GM12878 (cell line): ENCODE measurements at regions not wholly inside any gene's neighbourhood (a gene's known extent, or its start where the extent isn't known, plus 50 kb on each side); places are given as distances from the start of the nearest gene placed in this dataset.

Experiments used
- ATAC-seq: fragments of 200-7000 bp; cut with Tn5 transposase; 3 replicates; pipeline ENCODE4 v1.9.1; 2020; ENCODE audit warnings: mild to moderate bottlenecking, moderate library complexity
- BruUV-seq: library from RNA; stranded (reverse); fragments of 400-500 nt; replicated peaks from 2 replicates; lab custom pipeline; 2021; lab: Mats Ljungman, UMichigan
- CTCF ChIA-PET: fragments of 300-600 bp; sonication (Branson Sonifier 250); formaldehyde crosslinking; extraction: SDS; loops from one replicate; lab custom pipeline; 2021; ENCODE audit warnings: inconsistent platforms; lab: Yijun Ruan, JAX
- POLR2A ChIA-PET: fragments of 350-600 bp; formaldehyde crosslinking; extraction: SDS; loops from one replicate; lab custom pipeline; 2021; ENCODE audit warnings: inconsistent platforms; lab: Charles Lee
- RAD21 ChIA-PET: fragments of 300-600 bp; sonication (Branson Sonifier 250); formaldehyde crosslinking; loops from one replicate; lab custom pipeline; 2023; ENCODE audit warnings: antibody characterized with exemption; ENCODE audit not compliant: unreplicated experiment; lab: Charles Lee
- SMC1A ChIA-PET: fragments of 300-600 bp; sonication (Branson Sonifier 250); formaldehyde crosslinking; loops from one replicate; lab custom pipeline; 2023; ENCODE audit not compliant: unreplicated experiment, uncharacterized antibody; lab: Charles Lee
- DNase-seq: peaks from one replicate; pipeline ENCODE4 v3.0.0-alpha.2; 2011; ENCODE audit warnings: low read depth, low spot score
- FAIRE-seq: peaks from 3 replicates; lab custom pipeline; 2011; peaks lifted over from hg19 to GRCh38; lab: Jason Lieb, UNC
- H2AFZ ChIP-seq: 2 replicates; pipeline ENCODE4 v1.6.0; 2011; ENCODE audit warnings: low read depth, low read length, control low read depth; ENCODE audit not compliant: control insufficient read depth
- H3K27ac ChIP-seq: 2 replicates; pipeline ENCODE4 v1.5.1; 2011; ENCODE audit warnings: control low read depth; ENCODE audit not compliant: control insufficient read depth, insufficient read depth
- H3K27me3 ChIP-seq, 2 experiments: replicated peaks in 1 of 2; 2 replicates each; pipeline versions ENCODE4 v1.6.0 to v1.6.1; 2011; ENCODE audit warnings: low read length in 1 of 2; ENCODE audit not compliant: control insufficient read depth in 2 of 2, insufficient read depth in 2 of 2
- H3K36me3 ChIP-seq, 2 experiments: 2 replicates each; pipeline ENCODE4 v1.5.1; 2011; ENCODE audit warnings: low read length in 1 of 2; ENCODE audit not compliant: control insufficient read depth in 2 of 2, insufficient read depth in 2 of 2
- H3K4me1 ChIP-seq: 2 replicates; pipeline ENCODE4 v1.6.1; 2011; ENCODE audit warnings: mild to moderate bottlenecking, low read length, moderate library complexity, mixed read lengths; ENCODE audit not compliant: control insufficient read depth, insufficient read depth
- H3K4me2 ChIP-seq: 2 replicates; pipeline ENCODE4 v1.6.0; 2011; ENCODE audit warnings: control low read depth; ENCODE audit not compliant: control insufficient read depth, insufficient read depth
- H3K4me3 ChIP-seq: fragments of 200-600 bp; sonication (generic); 2 replicates; pipeline ENCODE4 v1.5.1; 2016
- H3K79me2 ChIP-seq: 2 replicates; pipeline ENCODE4 v1.6.0; 2011; ENCODE audit warnings: low read length; ENCODE audit not compliant: control insufficient read depth, insufficient read depth
- H3K9ac ChIP-seq: 2 replicates; pipeline ENCODE4 v1.8.0; 2011; ENCODE audit warnings: low read length, control low read depth, mixed read lengths; ENCODE audit not compliant: control insufficient read depth, insufficient read depth
- H3K9me3 ChIP-seq: replicated peaks from 3 replicates; pipeline ENCODE4 v1.5.1; 2011; ENCODE audit warnings: mild to moderate bottlenecking, low read length; ENCODE audit not compliant: control insufficient read depth, insufficient read depth
- H4K20me1 ChIP-seq: 2 replicates; pipeline ENCODE4 v1.6.0; 2011; ENCODE audit not compliant: control insufficient read depth, insufficient read depth
- BHLHE40 ChIP-seq, 2 experiments: fragments of 450-650 bp in 1 of 2; IDR thresholded peaks; 2 replicates each; pipeline ENCODE4 v1.6.1; 2011 to 2017; ENCODE audit warnings: low read depth in 2 of 2, borderline replicate concordance in 1 of 2, improper control_type of control experiment in 1 of 2, low read length in 1 of 2, mild to moderate bottlenecking in 1 of 2
- E2F8 ChIP-seq: fragments of 450-650 bp; IDR thresholded peaks from 2 replicates; pipeline ENCODE4 v1.6.1; 2018; ENCODE audit warnings: mild to moderate bottlenecking, low read depth, moderate library complexity; ENCODE audit not compliant: partially characterized antibody
- FOXK2 ChIP-seq: fragments of 450-650 bp; IDR thresholded peaks from 2 replicates; pipeline ENCODE4 v1.6.1; 2017; ENCODE audit warnings: mild to moderate bottlenecking, moderate library complexity
- IKZF1 ChIP-seq: fragments of 450-650 bp; conservative IDR thresholded peaks from 2 replicates; pipeline ENCODE4 v1.6.1; 2017; ENCODE audit warnings: antibody characterized with exemption, mild to moderate bottlenecking
- IKZF2 ChIP-seq, 2 experiments: fragments of 450-650 bp; IDR thresholded peaks; 2 replicates each; pipeline ENCODE4 v1.6.1; 2017; ENCODE audit warnings: mild to moderate bottlenecking in 2 of 2, moderate library complexity in 2 of 2
- IRF4 ChIP-seq: IDR thresholded peaks from 2 replicates; pipeline ENCODE4 v1.6.1; 2011; ENCODE audit warnings: low read depth, low read length
- NRF1 ChIP-seq: conservative IDR thresholded peaks from 2 replicates; pipeline ENCODE4 v1.6.1; 2011; ENCODE audit warnings: mild to moderate bottlenecking, low read depth, low read length, improper control_type of control experiment
- SIX5 ChIP-seq: IDR thresholded peaks from 2 replicates; pipeline ENCODE4 v1.6.1; 2011; ENCODE audit warnings: mild to moderate bottlenecking, low read depth, low read length, moderate library complexity; ENCODE audit not compliant: severe bottlenecking
- TCF12 ChIP-seq: IDR thresholded peaks from 2 replicates; pipeline ENCODE4 v1.6.1; 2011; ENCODE audit warnings: low read depth, mild to moderate bottlenecking, low read length
- ZBTB40 ChIP-seq: fragments of 450-650 bp; IDR thresholded peaks from 2 replicates; pipeline ENCODE4 v1.6.1; 2016; ENCODE audit warnings: mild to moderate bottlenecking, moderate library complexity, borderline replicate concordance
- ZNF622 ChIP-seq: fragments of 450-650 bp; IDR thresholded peaks from 2 replicates; pipeline ENCODE4 v1.6.1; 2017; ENCODE audit warnings: mild to moderate bottlenecking, inconsistent platforms
- WGBS: methylation state at CpG from one replicate; pipeline ENCODE4 v1.1.6; 2016; ENCODE audit warnings: low lambda C conversion rate; ENCODE audit not compliant: insufficient replicate concordance, insufficient coverage; ENCODE audit errors: missing lambda C conversion rate; 5-methylcytosine and 5-hydroxymethylcytosine counted together
- in situ Hi-C: fragments of 300-500 bp; cut with MboI; formaldehyde crosslinking; loops from 9 replicates; pipeline ENCODE4 v1.14.3; 2018; ENCODE audit warnings: mixed read lengths
- intact Hi-C: fragments of 100-400 bp; cut with micrococcal nuclease; formaldehyde crosslinking; loops from one replicate; pipeline ENCODE4 v1.14.2; 2022; ENCODE audit not compliant: unreplicated experiment

DNA sequence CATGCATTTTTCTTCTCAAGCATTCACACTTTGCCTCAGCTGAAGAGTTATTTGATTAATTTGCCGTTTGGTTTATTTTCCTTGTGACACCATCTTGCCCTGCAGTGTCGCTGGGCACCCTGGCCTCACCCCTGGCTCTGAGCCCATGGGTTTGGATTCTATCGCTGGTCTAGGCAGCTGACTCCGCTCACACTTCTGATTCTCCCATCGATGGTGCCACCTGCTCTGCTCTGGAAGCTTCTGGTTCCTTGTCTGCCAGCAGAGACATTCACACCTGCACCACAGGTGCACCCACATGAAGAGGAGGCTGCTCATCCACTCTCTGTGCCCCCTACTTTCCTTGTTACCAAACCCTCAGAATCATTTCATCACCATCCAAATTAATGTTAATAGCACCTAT, 291.6 kb upstream of the CDH4 start:
- Histone ChIP-seq H3K9ac (no peak overlapping the region), H3K27me3 (no peaks in the 10 kb centered on the region), H3K36me3 (no peaks in the 10 kb centered on the region), H3K4me1 (no peaks in the 10 kb centered on the region)
- intact Hi-C loops (no loop called here), in situ Hi-C loops (loop anchor here (25.0 kb wide), 2 partner anchors 102 to 352 kb away; no protein-coding TSS in a partner anchor)
- CTCF ChIA-PET, result no interaction called here
- no peak for FAIRE-seq
- no peak for ATAC-seq
- BruUV-seq, result no TSS peak
- 11% methylated on average over 5 of the region's 5 CpGs for WGBS
- RAD21 ChIA-PET, result no interaction called here
- SMC1A ChIA-PET, result interaction anchor here (0.9 kb wide), 1 partner anchor 34 kb away, joined by 3 read pairs; no protein-coding TSS in a partner anchor
- TF ChIP-seq IKZF2 (IDR thresholded peaks at IDR 0.05) (no peak), ZNF622 (no peak), BHLHE40 (IDR thresholded peaks at IDR 0.05; ENCODE audit: borderline replicate concordance in 1 of 2, low read depth in 2 of 2, low read length in 1 of 2) (no peak), TCF12 (no peak), IRF4 (no peak), IKZF1 (no peak), NRF1 (no peak), ZBTB40 (no peak), FOXK2 (no peak), SIX5 (no peak), E2F8 (no peak)
- TF ChIP-seq, all 136 proteins: peak for 0
- H3K79me2 ChIP-seq, result no peaks in the 10 kb centered on the region
- H2AFZ ChIP-seq, result no peak overlapping the region
- no peak overlapping the region for H3K4me3 ChIP-seq
- no peaks in the 10 kb centered on the region; the same call in 2 of the 3 replicates for H3K9me3 ChIP-seq
- no peak overlapping the region for H3K27ac ChIP-seq
- POLR2A ChIA-PET, result no interaction called here
- no peak for DNase-seq
- no peaks in the 10 kb centered on the region for H4K20me1 ChIP-seq
- no peak overlapping the region for H3K4me2 ChIP-seq
